HUDEP-2 (cell line): ENCODE measurements at regions not wholly inside any gene's neighbourhood (a gene's known extent, or its start where the extent isn't known, plus 50 kb on each side); places are given as distances from the start of the nearest gene placed in this dataset.

Experiments used
- DNase-seq, 76 experiments: peaks; one replicate each; lab custom pipeline; 2025; ENCODE audit not compliant: unreplicated experiment in 76 of 76; lab: John Stamatoyannopoulos, UW

GRCh38 chr3:70899816-70900215 is 587.4 kb upstream of the MDFIC2 start:
- no peak for DNase-seq

- DNase-seq = no peak
Measured at GRCh38 chr3:70890020-70890394, 577.6 kb upstream of the MDFIC2 start.

- DNase-seq = no peak
Measured at GRCh38 chr3:70889162-70890019, 577.0 kb upstream of the MDFIC2 start.

GRCh38 chr3:70885636-70886035 is 573.2 kb upstream of the MDFIC2 start:
- no peak for DNase-seq

- no peak for DNase-seq
Measured at GRCh38 chr3:70882104-70882503, 569.7 kb upstream of the MDFIC2 start.

GRCh38 chr3:70880421-70880820 is 568.0 kb upstream of the MDFIC2 start:
- DNase-seq = no peak

GRCh38 chr3:70876154-70876553 is 563.7 kb upstream of the MDFIC2 start:
- DNase-seq = no peak

GRCh38 chr3:70874196-70874595 is 561.8 kb upstream of the MDFIC2 start:
- DNase-seq = no peak

GRCh38 chr3:70873686-70874085 is 561.2 kb upstream of the MDFIC2 start:
- DNase-seq = no peak

- no peak for DNase-seq
Measured at GRCh38 chr3:70871909-70872656, 559.6 kb upstream of the MDFIC2 start.

GRCh38 chr3:70870576-70870975 is 558.1 kb upstream of the MDFIC2 start:
- DNase-seq = no peak

GRCh38 chr3:70868561-70868960 is 556.1 kb upstream of the MDFIC2 start:
- DNase-seq = no peak

GRCh38 chr3:70863049-70863448 is 550.6 kb upstream of the MDFIC2 start:
- DNase-seq = no peak

- no peak for DNase-seq
Measured at GRCh38 chr3:70861855-70862254, 549.4 kb upstream of the MDFIC2 start.

- no peak for DNase-seq
Measured at GRCh38 chr3:70861234-70861633, 548.8 kb upstream of the MDFIC2 start.

GRCh38 chr3:70857916-70858315 is 545.5 kb upstream of the MDFIC2 start:
- DNase-seq = no peak

GRCh38 chr3:70856414-70857162 is 544.1 kb upstream of the MDFIC2 start:
- no peak for DNase-seq

GRCh38 chr3:70855149-70855548 is 542.7 kb upstream of the MDFIC2 start:
- DNase-seq = no peak

GRCh38 chr3:70854108-70854507 is 541.7 kb upstream of the MDFIC2 start:
- no peak for DNase-seq

- no peak for DNase-seq
Measured at GRCh38 chr3:70853161-70853944, 540.9 kb upstream of the MDFIC2 start.
